PFSK-1 (cell line): ENCODE measurements at regions not wholly inside any gene's neighbourhood (a gene's known extent, or its start where the extent isn't known, plus 50 kb on each side); places are given as distances from the start of the nearest gene placed in this dataset.

Experiments used
- FOXP2 ChIP-seq: optimal IDR thresholded peaks from 2 replicates; pipeline ENCODE3; 2011; ENCODE audit warnings: borderline replicate concordance, control low read depth, inconsistent platforms; ENCODE audit not compliant: insufficient read depth; ENCODE audit errors: extremely low read length, extremely low read depth
- SIN3A ChIP-seq: IDR thresholded peaks from 2 replicates; pipeline ENCODE4 v1.6.1; 2012; ENCODE audit warnings: mild to moderate bottlenecking, low read length, moderate library complexity, borderline replicate concordance; ENCODE audit not compliant: insufficient read depth
- TAF1 ChIP-seq: IDR thresholded peaks from 2 replicates; pipeline ENCODE4 v1.6.1; 2012; ENCODE audit warnings: low read length, control low read depth, borderline replicate concordance; ENCODE audit not compliant: insufficient read depth
- TF ChIP-seq, protein P1 (sequence below), 2 experiments: IDR thresholded peaks; 2 replicates each; pipeline versions ENCODE4 v1.6.1 to v1.8.0; 2011 to 2012; ENCODE audit warnings: low read depth in 2 of 2, low read length in 2 of 2, control low read depth in 1 of 2, inconsistent platforms in 1 of 2, mild to moderate bottlenecking in 1 of 2, moderate library complexity in 1 of 2; ENCODE audit not compliant: insufficient read depth in 1 of 2

DNA sequence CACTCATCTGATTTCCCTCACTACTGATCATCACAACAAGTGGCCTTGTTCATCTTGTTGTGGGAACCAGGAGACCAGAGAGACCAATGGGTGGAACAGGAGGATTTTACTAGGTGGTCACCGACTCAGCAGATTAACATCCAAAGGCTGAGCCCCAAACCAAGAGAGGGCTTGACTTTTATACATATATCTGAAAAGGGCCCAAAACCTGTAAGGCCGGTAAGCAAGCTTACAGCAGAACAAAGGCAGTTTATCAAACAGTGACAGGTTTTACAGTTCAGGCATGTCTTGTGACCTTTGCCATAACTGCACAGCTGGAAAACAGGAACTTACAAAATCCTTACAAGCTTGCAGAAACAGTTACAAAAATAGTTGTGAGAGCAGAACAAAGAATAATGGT is 195.9 kb downstream of the OR13H1 start:
- TF ChIP-seq TAF1, result no peak
- no peak for TF ChIP-seq SIN3A
- TF ChIP-seq, protein P1, sequence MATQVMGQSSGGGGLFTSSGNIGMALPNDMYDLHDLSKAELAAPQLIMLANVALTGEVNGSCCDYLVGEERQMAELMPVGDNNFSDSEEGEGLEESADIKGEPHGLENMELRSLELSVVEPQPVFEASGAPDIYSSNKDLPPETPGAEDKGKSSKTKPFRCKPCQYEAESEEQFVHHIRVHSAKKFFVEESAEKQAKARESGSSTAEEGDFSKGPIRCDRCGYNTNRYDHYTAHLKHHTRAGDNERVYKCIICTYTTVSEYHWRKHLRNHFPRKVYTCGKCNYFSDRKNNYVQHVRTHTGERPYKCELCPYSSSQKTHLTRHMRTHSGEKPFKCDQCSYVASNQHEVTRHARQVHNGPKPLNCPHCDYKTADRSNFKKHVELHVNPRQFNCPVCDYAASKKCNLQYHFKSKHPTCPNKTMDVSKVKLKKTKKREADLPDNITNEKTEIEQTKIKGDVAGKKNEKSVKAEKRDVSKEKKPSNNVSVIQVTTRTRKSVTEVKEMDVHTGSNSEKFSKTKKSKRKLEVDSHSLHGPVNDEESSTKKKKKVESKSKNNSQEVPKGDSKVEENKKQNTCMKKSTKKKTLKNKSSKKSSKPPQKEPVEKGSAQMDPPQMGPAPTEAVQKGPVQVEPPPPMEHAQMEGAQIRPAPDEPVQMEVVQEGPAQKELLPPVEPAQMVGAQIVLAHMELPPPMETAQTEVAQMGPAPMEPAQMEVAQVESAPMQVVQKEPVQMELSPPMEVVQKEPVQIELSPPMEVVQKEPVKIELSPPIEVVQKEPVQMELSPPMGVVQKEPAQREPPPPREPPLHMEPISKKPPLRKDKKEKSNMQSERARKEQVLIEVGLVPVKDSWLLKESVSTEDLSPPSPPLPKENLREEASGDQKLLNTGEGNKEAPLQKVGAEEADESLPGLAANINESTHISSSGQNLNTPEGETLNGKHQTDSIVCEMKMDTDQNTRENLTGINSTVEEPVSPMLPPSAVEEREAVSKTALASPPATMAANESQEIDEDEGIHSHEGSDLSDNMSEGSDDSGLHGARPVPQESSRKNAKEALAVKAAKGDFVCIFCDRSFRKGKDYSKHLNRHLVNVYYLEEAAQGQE (IDR thresholded peaks at IDR 0.05; ENCODE audit: insufficient read depth in 1 of 2, low read depth in 2 of 2, low read length in 2 of 2), result no peak
- no peak for TF ChIP-seq FOXP2
